HepG2 (cell line): ENCODE measurements at regions not wholly inside any gene's neighbourhood (a gene's known extent, or its start where the extent isn't known, plus 50 kb on each side); places are given as distances from the start of the nearest gene placed in this dataset.

Experiments
- ATAC-seq: fragments of 200-7000 bp; cut with Tn5 transposase; 3 replicates; pipeline ENCODE4 v1.9.1; 2020; ENCODE audit warnings: mild to moderate bottlenecking, moderate library complexity
- BruUV-seq: library from RNA; stranded (reverse); fragments of 400-500 nt; replicated peaks from 2 replicates; lab custom pipeline; 2021; lab: Mats Ljungman, UMichigan
- CTCF ChIA-PET: fragments of 300-600 bp; formaldehyde crosslinking; extraction: SDS; loops from one replicate; lab custom pipeline; 2021; ENCODE audit warnings: low total read pairs, inconsistent platforms, low intra/inter-chr PET ratio; lab: Yijun Ruan, JAX
- POLR2A ChIA-PET: fragments of 350-600 bp; sonication (Branson Sonifier 250); formaldehyde crosslinking; loops from one replicate; lab custom pipeline; 2020; ENCODE audit warnings: antibody characterized with exemption, inconsistent platforms; lab: Yijun Ruan, JAX
- DNase-seq: peaks from one replicate; pipeline ENCODE4 v3.0.0-alpha.2; 2015; ENCODE audit warnings: low spot score
- FAIRE-seq: peaks from 3 replicates; lab custom pipeline; 2011; peaks lifted over from hg19 to GRCh38; lab: Jason Lieb, UNC
- H2AFZ ChIP-seq: one replicate; pipeline ENCODE4 v1.6.1; 2011; ENCODE audit warnings: low read length, inconsistent platforms
- H3K27ac ChIP-seq: fragments of 300-600 bp; 3 replicates; pipeline ENCODE4 v1.8.0; 2011; ENCODE audit warnings: mixed run types, mild to moderate bottlenecking, mixed read lengths, low read length, inconsistent platforms; ENCODE audit not compliant: insufficient read depth; ENCODE audit errors: extremely low read length
- H3K27me3 ChIP-seq, 2 experiments: fragments of 200-600 bp in 1 of 2; 2 replicates in 1 of 2; 3 replicates in 1 of 2; pipeline versions ENCODE4 v1.6.0 to v1.8.0; 2011; ENCODE audit warnings: low read length in 2 of 2, mild to moderate bottlenecking in 2 of 2, moderate library complexity in 2 of 2, inconsistent platforms in 1 of 2; ENCODE audit not compliant: insufficient read depth in 2 of 2, control insufficient read depth in 1 of 2
- H3K36me3 ChIP-seq, 2 experiments: fragments of 200-600 bp in 1 of 2; replicated peaks in 1 of 2; 2 replicates in 1 of 2; 3 replicates in 1 of 2; pipeline versions ENCODE4 v1.5.1 to v1.8.0; 2011; ENCODE audit warnings: low read length in 2 of 2, inconsistent platforms in 1 of 2; ENCODE audit not compliant: insufficient read depth in 2 of 2, control insufficient read depth in 1 of 2
- H3K4me1 ChIP-seq: 2 replicates; pipeline ENCODE4 v1.5.1; 2012; ENCODE audit warnings: low read length, inconsistent platforms; ENCODE audit not compliant: insufficient read depth
- H3K4me2 ChIP-seq: 2 replicates; pipeline ENCODE4 v1.6.0; 2011; ENCODE audit warnings: low read depth, low read length, inconsistent platforms
- H3K4me3 ChIP-seq, 3 experiments: fragments of 200-600 bp in 1 of 3; sonication (generic), shearing (Covaris generic) in 1 of 3; replicated peaks in 1 of 3; 2 replicates each; pipeline ENCODE4 v1.5.1; 2011 to 2016; ENCODE audit warnings: low read length in 3 of 3, inconsistent platforms in 2 of 3, low read depth in 2 of 3, mild to moderate bottlenecking in 2 of 3, control low read depth in 1 of 3, mixed read lengths in 1 of 3; ENCODE audit not compliant: insufficient read depth in 1 of 3
- H3K79me2 ChIP-seq: one replicate; pipeline ENCODE4 v1.6.1; 2011; ENCODE audit warnings: low read length, inconsistent platforms; ENCODE audit not compliant: insufficient read depth
- H3K9ac ChIP-seq: 2 replicates; pipeline ENCODE4 v1.6.0; 2011; ENCODE audit warnings: mild to moderate bottlenecking, low read depth, low read length, inconsistent platforms; ENCODE audit not compliant: insufficient read depth
- H3K9me3 ChIP-seq: 2 replicates; pipeline ENCODE4 v1.5.1; 2012; ENCODE audit warnings: mild to moderate bottlenecking, low read length
- H4K20me1 ChIP-seq: 2 replicates; pipeline ENCODE4 v1.6.0; 2011; ENCODE audit warnings: inconsistent platforms, mild to moderate bottlenecking, low read length, moderate library complexity; ENCODE audit not compliant: insufficient read depth
- BRF2 ChIP-seq: sonication (generic); formaldehyde crosslinking; IDR thresholded peaks from 2 replicates; pipeline ENCODE4 v1.8.1; 2022; ENCODE audit warnings: mild to moderate bottlenecking, missing genetic modification reagents
- FOXO1 ChIP-seq: sonication (generic); formaldehyde crosslinking; IDR thresholded peaks from 2 replicates; pipeline ENCODE4 v1.4.0; 2020; ENCODE audit warnings: missing genetic modification reagents
- GTF2F1 ChIP-seq: fragments of 150-350 bp; IDR thresholded peaks from 2 replicates; pipeline ENCODE4 v1.6.1; 2014; ENCODE audit warnings: low read length
- KDM4B ChIP-seq: sonication (generic); formaldehyde crosslinking; IDR thresholded peaks from 2 replicates; pipeline ENCODE4 v1.4.0; 2020; ENCODE audit warnings: missing genetic modification reagents
- MAZ ChIP-seq, 2 experiments: sonication (generic) in 1 of 2; formaldehyde crosslinking in 1 of 2; IDR thresholded peaks; 2 replicates each; pipeline versions ENCODE4 v1.5.0 to v1.6.1; 2012 to 2020; ENCODE audit warnings: low read depth in 2 of 2, mild to moderate bottlenecking in 2 of 2, borderline replicate concordance in 1 of 2, improper control_type of control experiment in 1 of 2, low read length in 1 of 2, missing genetic modification reagents in 1 of 2, moderate library complexity in 1 of 2
- MXI1 ChIP-seq: IDR thresholded peaks from 3 replicates; pipeline ENCODE4 v1.6.1; 2012; ENCODE audit warnings: low read depth, low read length, inconsistent platforms, borderline replicate concordance
- WIZ ChIP-seq: sonication (generic); formaldehyde crosslinking; IDR thresholded peaks from 2 replicates; pipeline ENCODE4 v1.5.1; 2020; ENCODE audit warnings: mild to moderate bottlenecking, missing genetic modification reagents
- ZBTB33 ChIP-seq: sonication (generic); formaldehyde crosslinking; IDR thresholded peaks from 2 replicates; pipeline ENCODE4 v1.4.0; 2020; ENCODE audit warnings: missing genetic modification reagents
- WGBS: methylation state at CpG from one replicate; pipeline ENCODE4 v1.1.6; 2017; ENCODE audit warnings: low lambda C conversion rate; 5-methylcytosine and 5-hydroxymethylcytosine counted together
- in situ Hi-C: cut with HindIII; loops from 2 replicates; pipeline ENCODE4 v1.10.0; 2017; ENCODE audit warnings: low pct_unique_long_range_greater_than_20kb; ENCODE audit not compliant: extremely low pct_ligation_motif_present
- intact Hi-C: fragments of 100-400 bp; cut with micrococcal nuclease; formaldehyde crosslinking; loops from one replicate; pipeline ENCODE4 v1.10.0; 2022; ENCODE audit not compliant: unreplicated experiment
- TF ChIP-seq, protein P1 (sequence below): sonication (generic); formaldehyde crosslinking; IDR thresholded peaks from 2 replicates; pipeline ENCODE4 v1.5.1; 2020; ENCODE audit warnings: mild to moderate bottlenecking, missing genetic modification reagents, borderline replicate concordance
- TF ChIP-seq, protein P2 (sequence below): IDR thresholded peaks from 2 replicates; pipeline ENCODE4 v1.6.1; 2016; ENCODE audit warnings: low read depth, control low read depth

DNA sequence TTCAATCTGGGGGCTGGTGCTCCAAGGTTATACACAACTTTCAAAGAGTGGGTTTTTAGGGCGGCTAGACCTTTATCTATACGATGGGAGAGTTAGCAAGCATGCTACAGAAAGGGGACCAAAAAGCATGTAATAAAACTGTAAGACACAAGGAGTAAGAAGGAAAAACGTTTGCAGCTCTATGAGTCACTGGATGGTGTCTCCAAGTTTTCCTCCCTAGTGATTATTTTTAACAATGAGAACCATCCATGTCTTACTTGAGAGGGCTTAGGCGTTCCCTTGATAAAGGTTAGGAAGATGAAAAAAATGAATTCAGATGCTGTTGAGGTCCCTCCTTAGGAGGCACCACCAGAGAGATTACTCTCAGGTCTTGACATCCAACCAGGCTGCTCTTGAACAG lies 75.9 kb downstream of the HRH4 start (continued):
- TF ChIP-seq BRF2 (CRISPR knock-in tag): no peak
- TF ChIP-seq KDM4B (CRISPR knock-in tag): no peak
- no peak for TF ChIP-seq FOXO1 (CRISPR knock-in tag)
- no peak for TF ChIP-seq MAZ (IDR thresholded peaks at IDR 0.05; ENCODE audit: borderline replicate concordance, low read depth, low read length)
- TF ChIP-seq MAZ (CRISPR knock-in tag; IDR thresholded peaks at IDR 0.05; ENCODE audit: low read depth): no peak
- TF ChIP-seq GTF2F1: no peak
- no peak for TF ChIP-seq ZBTB33 (CRISPR knock-in tag)
- TF ChIP-seq MXI1: no peak
- TF ChIP-seq WIZ (CRISPR knock-in tag): no peak

DNA sequence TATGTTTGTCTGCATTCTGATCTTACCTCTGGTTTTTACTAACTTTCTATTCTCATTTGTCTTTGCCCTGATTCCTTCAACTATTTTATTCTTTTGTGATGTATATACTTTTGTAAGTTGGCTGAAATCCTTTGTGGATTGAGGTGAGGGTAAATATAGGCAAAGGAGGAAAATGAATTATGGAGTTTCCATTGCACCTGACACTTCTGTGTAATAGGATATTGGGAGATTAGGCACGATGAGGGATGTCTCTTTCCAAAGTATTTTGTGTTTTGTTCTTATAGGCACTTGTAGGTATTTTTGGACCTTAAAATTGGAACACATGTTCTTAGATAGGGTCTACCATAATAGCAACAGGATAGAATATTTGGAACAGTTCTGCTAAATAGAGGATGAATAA lies 76.4 kb downstream of the HRH4 start:
- Histone ChIP-seq H3K4me2 (no peak overlapping the region), H3K9ac (no peak overlapping the region)
- intact Hi-C loops: no loop called here
- TF ChIP-seq, protein P1, sequence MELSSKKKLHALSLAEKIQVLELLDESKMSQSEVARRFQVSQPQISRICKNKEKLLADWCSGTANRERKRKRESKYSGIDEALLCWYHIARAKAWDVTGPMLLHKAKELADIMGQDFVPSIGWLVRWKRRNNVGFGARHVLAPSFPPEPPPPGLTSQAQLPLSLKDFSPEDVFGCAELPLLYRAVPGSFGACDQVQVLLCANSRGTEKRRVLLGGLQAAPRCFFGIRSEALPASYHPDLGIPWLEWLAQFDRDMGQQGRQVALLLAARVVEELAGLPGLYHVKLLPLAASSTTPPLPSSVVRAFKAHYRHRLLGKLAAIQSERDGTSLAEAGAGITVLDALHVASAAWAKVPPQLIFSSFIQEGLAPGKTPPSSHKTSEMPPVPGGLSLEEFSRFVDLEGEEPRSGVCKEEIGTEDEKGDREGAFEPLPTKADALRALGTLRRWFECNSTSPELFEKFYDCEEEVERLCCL (CRISPR knock-in tag): no peak
- TF ChIP-seq, protein P2, sequence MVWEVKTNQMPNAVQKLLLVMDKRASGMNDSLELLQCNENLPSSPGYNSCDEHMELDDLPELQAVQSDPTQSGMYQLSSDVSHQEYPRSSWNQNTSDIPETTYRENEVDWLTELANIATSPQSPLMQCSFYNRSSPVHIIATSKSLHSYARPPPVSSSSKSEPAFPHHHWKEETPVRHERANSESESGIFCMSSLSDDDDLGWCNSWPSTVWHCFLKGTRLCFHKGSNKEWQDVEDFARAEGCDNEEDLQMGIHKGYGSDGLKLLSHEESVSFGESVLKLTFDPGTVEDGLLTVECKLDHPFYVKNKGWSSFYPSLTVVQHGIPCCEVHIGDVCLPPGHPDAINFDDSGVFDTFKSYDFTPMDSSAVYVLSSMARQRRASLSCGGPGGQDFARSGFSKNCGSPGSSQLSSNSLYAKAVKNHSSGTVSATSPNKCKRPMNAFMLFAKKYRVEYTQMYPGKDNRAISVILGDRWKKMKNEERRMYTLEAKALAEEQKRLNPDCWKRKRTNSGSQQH: no peak
- TF ChIP-seq, all 625 proteins: peak for 0
- no peak for FAIRE-seq
- ChIA-PET CTCF (no interaction called here), POLR2A (no interaction called here)
- DNase-seq: no peak
- Histone ChIP-seq H3K36me3 (no peaks in the 10 kb centered on the region), H3K27me3 (0 out of 5 replicates have a peak, but pooled peaks cover 0 to 9% of the 10 kb centered on the region in 2 experiments), H2AFZ (no peak overlapping the region), H4K20me1 (no peaks in the 10 kb centered on the region), H3K9me3 (no peaks in the 10 kb centered on the region), H3K4me3 (no peak overlapping the region), H3K4me1 (no peaks in the 10 kb centered on the region), H3K27ac (no peak overlapping the region), H3K79me2 (no peaks in the 10 kb centered on the region)
- 10% methylated on average over 1 of the region's 1 CpG for WGBS
- in situ Hi-C loops: no loop called here
- no TSS peak for BruUV-seq
- ATAC-seq: no peak
